GM19438 (cell line): ENCODE measurements at regions not wholly inside any gene's neighbourhood (a gene's known extent, or its start where the extent isn't known, plus 50 kb on each side); places are given as distances from the start of the nearest gene placed in this dataset.
"Not testable (repeated sequence)": the region's sequence is repeated elsewhere in the genome, so short reads cannot be mapped to it uniquely, and the experiment has no call there.

Source experiments
- ATAC-seq: cut with Tn5 transposase; IDR thresholded peaks from one replicate; pipeline ENCODE4 v1.9.1; 2021; ENCODE audit warnings: low read depth; ENCODE audit not compliant: unreplicated experiment

DNA sequence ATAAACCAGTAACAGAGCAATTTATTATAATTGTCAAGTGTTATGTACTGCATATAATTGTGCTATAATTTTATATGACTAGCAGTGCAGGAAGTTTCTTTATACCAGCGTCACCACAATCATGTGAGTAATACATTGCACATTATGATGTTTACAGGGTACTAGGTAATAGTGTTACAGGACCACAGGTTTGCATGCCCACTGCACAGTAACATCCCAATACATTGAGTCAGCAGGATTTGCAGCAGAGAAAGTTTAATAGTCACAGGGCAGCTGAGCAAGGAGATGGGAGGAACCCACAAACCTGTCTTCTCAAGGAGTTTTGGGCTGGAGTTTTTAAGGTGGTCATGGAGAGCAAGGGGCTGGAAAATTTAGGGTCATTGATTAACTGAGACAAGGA, 1042.9 kb upstream of the ACVR2A start:
- ATAC-seq: no peak

DNA sequence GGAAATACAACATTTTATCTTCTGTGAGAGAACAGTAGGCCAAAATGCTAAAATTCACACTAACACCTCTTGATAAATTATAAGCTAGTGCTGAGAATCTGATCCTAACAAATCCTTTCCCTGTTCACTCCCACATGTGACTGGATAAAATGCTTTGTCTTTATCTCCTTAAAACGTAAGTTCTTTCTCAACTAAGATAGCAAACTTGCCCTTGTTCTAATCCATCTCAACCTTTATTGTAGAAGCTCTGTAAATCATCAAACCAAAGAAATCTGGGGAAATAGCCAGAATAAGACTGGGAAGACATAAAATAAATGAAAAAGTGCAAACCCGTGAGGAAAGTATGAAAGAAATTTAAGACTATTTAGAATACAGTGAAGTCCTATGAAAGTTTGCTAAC, 1058.4 kb upstream of the ACVR2A start:
- no peak for ATAC-seq

DNA sequence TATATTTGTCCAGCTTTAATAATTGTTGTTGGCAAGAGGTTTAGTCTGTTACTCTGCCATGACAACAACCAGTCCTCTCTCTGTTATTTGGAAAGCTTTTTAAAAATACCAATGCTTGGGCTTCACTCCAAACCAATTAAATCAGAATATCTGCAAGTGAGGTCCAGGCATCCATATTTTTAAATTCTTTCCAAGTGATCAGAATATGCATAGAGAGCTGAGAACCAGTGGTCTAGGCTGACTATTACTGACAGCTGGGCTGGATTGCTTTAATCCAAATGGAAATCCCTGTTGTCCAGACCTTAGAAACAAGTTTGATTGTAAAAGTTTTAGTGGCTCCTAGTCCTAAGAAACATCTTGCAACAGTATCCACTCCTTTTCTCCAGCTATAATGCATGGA, 1059.7 kb upstream of the ACVR2A start:
- no peak for ATAC-seq

DNA sequence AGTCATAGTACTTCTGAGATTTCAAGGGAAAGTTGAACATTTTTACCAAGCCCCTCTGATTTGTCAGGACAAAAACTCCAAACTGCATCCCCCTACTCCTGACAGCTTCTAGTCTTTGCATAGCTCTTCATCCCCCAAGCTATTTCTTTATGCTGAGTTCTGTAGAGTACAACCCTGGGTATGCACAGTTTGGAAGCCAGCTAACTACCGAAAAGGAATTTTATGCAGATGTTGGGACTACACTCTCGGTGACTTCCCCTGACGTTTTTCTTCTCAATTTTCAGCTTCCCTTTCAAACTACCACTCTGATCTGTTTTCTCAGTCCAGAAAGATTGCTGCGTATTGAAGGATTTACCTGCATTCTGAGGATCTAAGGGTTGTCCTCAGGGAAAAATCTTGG, 1060.2 kb upstream of the ACVR2A start:
- no peak for ATAC-seq

DNA sequence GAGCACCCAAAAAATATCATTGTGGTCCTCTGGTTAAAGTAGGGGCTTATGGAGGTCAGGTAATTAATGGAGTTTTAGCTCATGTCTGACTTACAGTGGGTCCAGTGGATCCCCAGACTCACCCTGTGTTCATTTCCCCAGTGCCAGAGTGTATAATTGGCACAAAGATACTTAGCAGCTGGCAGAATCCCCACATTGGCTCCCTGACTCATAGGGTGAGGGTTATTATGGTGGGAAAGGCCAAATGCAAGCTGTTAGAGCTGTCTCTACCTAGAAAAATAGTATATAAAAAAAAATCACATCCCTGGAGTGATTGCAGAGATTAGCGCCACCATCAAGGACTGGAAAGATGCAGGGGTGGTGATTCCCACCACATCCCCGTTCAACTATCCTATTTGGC, 1067.6 kb upstream of the ACVR2A start:
- ATAC-seq: no peak

DNA sequence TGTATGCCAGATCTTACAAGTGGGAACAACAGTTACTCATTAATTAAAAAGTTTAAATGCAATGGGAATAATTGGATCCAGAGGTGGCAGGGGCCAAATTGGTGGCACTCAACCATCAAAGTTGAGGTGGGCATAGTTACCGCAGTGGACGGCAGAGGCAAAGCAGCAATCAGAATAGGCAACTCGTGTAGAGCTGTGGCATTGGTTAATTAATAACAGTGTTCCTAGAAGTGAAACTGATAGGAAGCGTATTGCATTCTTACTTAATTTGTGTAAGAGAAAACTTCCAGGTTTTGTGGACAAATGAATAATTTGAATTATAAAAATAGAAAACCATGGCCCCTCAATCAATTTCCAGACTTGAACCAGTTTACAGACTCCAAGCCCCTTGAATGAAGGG, 1068.2 kb upstream of the ACVR2A start:
- no peak for ATAC-seq

DNA sequence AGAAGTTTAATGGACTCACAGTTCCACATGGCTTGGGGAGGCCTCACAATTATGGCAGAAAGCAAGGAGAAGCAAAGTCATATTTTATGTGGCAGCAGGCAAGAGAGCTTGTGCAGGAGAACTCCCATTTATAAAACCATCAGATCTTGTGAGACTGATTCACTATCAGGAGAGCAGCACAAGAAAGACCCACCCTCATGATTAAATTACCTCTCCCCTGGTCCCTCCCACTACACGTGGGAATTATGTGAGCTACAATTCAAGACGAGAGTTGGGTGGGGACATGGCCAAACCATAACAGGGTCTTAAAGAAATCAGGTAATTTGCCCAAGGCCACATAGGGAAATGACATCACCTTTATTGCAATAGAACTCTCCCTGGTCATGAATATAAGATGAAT, 1073.3 kb upstream of the ACVR2A start:
- no peak for ATAC-seq

DNA sequence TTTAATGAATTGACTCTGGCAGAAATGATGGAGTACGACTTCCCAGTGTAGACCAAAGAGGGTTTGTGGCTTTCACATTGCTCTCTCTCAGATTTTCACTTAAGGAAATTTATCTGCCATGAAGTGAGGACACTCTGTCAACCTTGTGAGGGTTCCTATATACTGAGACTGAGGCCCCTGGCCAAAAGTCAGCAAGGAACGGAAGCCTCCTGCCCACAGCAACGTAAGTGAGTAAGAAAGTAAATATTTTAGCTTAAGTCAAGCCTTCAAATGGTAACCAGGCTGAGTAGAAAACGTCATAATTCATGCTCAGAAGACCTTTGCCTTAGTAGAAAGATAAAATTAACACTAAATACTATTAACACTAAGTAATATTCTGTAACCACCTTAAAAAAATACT, 1080.5 kb upstream of the ACVR2A start:
- no peak for ATAC-seq

DNA sequence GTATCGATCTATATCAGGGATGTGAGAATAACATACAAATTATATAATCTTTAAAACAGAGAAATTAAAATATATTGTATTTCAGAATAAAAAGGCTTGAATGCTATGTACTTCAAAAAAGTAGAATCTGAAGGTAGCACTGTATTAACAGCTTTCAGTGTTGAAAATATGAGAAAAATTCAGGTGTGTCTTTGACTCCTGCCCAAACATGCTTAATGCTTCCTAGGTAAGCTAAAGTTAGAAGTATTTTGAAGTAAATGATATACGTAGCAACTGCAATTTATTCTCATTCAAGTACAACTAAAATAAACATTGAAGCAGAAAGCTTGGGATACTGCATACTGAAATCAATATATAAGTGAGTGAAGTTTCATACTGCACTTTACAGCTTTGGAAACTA, 1082.0 kb upstream of the ACVR2A start:
- no peak for ATAC-seq

DNA sequence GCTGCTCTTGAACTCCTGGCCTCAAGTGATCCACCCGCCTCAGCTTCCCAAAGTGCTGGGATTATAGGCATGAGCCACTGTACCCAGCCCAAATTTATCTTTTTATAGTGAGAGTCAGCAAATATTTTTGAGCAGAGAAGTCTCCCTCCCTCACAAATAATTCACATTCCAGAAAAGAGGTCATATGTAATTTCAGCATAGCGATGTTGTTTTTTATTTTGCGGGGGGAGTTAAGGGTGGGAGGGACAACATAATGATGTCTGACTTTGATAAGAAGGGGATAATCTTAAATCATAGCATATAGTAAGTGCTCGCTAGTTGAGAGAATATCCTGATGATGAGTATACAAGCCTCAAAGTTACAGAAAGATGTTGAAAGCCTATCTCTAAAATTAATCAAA, 1090.2 kb upstream of the ACVR2A start:
- no peak for ATAC-seq

DNA sequence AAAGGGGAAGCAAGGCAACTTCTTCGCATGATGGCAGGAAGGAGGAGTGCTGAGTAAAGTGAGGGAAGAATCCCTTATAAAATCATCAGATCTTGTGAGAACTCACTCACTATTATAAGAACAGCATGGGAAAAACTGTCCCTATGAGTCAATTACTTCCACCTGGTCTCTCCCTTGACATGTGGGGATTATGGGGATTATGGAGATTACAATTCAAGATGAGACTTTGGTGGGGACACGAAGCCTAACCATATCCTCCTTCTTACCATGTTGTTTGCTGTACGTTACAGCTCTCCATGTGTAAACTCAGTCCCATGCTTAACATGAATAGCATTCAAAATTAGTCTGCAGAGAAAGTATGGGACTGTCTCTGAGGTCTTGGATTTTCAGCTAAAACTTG, 1096.8 kb upstream of the ACVR2A start:
- ATAC-seq: no peak

DNA sequence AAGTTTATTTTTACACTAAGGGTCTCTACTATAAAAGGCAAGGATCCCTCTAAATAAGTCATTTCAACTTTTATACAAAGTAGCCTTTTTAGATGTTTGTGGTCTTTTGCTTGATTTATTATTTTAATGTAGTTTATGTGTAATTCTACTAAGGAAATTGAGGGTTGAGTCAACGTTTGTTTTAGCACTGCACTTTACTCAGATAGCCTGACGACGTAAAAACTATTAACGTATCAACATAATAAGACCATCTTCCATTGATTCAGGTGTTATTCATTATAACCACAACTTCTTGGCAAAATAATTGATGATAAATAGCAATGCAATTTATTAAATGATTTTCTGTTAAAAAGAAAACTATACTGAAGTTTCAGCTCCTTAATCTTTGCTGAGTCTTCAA, 1103.6 kb upstream of the ACVR2A start:
- ATAC-seq: no peak

DNA sequence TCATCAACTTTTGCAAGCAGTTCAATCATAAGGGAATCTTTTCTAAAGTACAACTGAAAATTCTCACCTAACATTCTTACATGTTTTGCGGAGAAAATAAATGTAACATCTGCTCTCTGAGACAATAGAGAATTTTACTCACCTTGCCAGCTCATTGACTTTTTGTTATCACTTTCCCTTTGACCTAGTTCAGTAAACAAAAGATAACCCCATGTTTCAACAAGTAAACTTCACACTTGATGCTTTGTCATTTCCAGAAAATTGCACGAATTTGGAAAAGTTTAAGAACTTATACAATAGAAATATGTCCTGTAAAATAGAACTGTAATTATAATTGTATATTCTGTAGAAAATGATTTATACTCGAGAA, 1110.0 kb upstream of the ACVR2A start:
- no peak for ATAC-seq

DNA sequence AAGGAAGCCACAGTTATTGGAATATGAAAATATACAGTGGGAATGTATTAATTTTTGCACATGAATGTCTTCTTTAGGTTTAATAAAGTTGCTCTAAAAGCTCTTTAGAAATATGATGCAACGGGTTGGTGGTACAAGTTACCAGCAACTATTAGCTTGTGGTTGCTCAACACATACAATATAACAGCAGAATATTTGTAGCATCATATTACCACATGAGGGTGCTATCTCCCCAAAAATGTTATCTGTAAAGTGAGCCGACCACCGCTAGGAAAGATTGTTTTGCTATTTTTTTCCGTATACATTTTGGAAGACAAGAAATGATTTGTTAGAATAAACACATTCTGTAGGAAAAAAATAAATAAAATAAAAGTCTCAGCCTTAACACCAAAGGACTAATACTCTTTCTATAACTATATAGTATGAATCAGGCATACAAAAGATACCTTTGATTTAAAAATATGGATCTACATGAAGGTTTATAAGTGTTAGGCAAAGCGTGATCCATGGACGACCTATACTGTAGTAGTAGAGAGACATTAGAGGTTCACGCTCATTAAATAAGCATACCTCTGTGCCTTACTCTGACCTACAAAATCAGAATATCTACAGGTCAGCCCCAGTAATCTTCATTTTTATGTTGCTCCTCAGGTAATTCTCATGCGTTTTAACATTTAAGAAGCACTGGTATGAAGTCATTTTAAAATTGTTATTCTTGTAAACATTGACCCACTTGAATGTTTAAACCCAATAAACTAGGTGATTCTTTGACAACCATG, 1110.6 kb upstream of the ACVR2A start:
- peak; percentile 85 for ATAC-seq

DNA sequence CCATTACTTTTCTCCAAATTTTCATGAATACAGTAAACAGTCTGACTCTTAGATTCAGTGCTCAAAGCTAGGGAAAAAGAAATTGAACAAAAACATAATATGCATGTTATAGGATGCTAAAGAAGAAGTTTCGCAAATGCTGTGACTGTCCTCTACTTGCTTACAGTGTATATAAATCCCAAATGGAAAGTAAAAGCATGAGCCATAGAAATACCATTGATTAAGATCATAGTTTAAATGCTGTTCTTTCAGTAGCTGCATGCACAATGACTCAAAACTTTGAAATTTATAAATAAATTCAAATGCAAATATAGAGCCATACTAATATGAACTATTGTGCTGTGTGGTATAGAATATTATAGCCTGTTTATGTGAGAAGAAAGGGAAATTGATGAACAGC, 1113.9 kb upstream of the ACVR2A start:
- ATAC-seq: no peak

DNA sequence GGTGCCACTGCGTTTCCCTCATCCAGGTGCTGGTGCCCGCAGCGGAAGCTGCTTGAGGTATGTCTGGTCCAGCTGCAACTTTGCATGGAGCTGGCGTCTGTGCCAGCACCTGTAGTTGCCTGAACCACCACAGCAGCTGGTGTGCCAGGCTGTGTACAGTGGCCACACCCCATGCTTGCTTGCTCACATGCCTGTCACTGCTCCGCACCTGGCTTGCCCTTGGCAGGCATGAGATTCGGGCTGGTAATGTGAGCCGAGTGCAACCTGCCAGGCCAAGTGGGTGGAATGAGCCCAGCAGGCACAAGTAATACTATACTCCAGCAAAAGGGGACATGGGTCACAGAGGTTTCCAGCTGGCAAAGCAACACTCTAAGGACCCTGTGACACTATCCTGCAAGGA, 1123.3 kb upstream of the ACVR2A start:
- ATAC-seq: no peak

DNA sequence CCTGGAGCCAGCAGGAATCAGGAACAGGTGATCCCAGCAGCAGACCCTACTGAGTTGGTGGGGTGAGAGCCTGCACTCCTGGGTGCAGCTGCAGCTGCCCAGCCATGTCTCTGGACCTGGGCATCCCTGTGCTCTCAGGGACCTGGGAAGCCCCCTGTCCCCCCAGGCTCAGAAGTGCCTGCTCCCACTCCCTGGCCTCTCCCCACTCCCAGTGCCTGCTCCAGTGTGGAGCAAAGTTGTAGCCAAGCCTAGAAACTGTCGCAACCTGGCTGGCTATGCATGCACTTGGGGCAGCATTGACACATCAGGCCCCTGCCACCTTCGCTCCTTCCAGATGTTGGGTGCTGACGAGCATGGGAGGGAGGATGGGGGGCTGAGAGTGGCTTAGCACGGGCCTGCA, 1124.7 kb upstream of the ACVR2A start:
- ATAC-seq: no peak

DNA sequence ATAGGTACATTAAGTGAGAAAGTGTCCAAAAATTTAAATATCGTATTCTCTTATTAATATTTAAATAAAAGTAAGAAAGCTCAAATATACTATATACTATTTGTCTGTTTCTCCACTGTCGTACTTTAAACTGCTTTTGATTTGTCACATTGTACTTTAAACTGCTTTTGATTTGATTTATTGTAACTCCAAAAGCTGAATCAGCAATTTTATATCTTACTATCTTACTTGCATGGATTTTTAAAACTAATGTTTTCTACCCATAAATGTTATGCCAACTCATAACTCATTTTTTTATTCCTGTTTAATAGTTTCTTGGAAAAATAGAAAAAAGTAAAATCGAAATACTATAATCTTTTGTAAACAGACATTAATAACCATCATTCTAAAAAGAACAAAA, 1128.2 kb upstream of the ACVR2A start:
- no peak for ATAC-seq

DNA sequence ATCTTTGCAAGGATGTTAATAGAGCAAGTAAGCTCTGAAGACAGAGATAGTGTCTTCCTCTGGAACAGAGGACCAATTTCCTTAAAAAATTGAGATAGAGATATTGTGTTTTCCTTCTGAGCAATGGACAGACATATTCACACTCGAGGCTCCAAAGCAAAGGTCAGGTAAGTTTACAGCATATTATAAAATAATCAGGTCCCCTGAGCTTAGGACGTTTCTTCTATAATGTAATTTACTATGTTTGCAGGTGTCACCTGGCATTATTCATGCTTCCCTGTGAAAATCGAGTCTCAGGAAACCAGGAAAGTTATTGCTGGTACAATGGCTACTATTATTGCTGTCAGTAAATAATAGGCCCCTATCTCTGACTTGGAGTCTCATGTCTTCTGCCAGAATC, 1135.8 kb upstream of the ACVR2A start:
- ATAC-seq: no peak

DNA sequence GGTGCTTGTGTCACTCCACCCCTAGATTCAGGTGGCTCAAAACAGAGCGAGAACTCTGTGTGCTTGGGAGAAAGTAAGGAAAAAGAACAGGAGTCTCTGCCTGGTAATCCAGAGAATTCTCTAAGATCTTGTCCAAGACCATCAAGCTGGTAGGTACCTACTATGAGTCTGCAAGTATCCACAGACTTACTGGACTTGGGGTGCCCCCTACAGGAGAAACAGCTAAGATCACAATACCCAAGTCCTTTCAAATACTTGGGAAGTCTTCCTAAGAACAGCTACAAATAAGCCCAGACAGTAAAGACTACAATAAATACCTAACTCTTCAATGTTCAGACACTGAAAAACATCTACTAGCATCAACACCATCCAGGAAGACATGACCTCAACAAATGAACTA, 1143.6 kb upstream of the ACVR2A start:
- ATAC-seq: no peak

DNA sequence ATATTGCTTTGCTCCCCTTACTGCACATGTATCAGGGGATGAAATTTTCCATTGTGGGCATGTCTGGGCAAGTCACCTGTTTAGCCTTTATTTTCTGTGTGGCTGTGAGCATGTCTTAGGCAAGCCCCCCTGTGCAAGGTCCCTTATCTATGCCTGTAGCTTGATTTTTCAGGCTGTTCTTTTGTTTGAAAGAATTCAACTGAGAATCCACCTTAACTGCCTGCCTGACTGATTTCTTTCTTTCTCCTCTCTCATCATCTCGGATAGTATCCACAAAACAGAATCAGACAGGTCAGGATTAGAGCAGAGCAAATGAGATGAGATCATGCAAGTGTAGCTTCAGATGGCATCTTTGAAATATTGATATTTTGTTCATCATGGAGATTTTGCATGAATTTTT, 1147.5 kb upstream of the ACVR2A start:
- no peak for ATAC-seq

DNA sequence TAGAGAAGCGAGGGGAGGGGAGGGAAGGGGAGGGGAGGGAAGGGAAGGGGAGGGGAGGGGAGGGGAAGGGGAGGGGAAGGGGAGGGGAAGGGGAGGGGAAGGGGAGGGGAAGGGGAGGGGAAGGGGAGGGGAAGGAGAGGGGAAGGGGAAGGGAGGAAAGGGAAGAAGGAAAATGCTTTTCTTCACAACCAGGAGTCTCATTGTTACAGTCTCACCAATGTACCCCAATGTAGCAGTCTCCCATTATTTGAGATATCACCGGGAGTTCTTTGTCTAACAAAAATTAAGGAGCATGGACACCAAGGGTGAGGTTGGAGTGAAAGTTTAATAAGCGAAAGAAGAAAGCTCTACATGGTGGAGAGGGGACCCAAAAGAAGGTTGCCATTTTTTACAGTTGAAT, 1148.0 kb upstream of the ACVR2A start:
- ATAC-seq: not testable (repeated sequence)

DNA sequence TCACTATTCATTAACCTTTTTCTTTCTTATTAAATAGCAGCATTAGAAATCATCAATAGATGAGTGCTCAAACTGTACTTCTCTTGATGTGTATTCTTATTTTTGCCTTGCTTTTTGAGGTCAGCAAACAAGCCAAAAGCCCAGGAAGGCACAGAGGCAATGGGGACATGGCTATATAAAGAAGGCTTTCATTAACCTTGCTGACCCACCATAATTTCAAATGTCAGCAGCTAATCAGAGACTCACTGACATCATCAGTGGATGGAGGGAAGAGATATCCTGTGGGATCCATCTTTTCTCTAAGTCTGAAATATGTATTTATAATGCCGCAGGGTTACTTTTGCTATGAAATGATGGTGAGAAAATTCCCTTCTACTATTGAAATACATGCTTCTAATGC, 1162.8 kb upstream of the ACVR2A start:
- ATAC-seq: no peak
